ENCODE measurements at regions not wholly inside any gene's neighbourhood (a gene's known extent, or its start where the extent isn't known, plus 50 kb on each side); places are given as distances from the start of the nearest gene placed in this dataset.

GRCh38 chr2:235378944-235379343, 114.9 kb upstream of the AGAP1 start:
- no peak for TF ChIP-seq CTCF (IDR thresholded peaks at IDR 0.05)
- Histone ChIP-seq H3K36me3 (ENCODE audit: low read depth, missing control alignments) (no peaks in the 10 kb centered on the region), H3K9me3 (no peaks in the 10 kb centered on the region), H3K27ac (no peak overlapping the region), H3K27me3 (no peaks in the 10 kb centered on the region), H3K4me3 (no peak overlapping the region), H3K4me1 (no peaks in the 10 kb centered on the region)
- DNase-seq, result no peak
- intact Hi-C loops (cut with DNase I; ENCODE audit: low total_unique reads), result no loop called here
- 84 to 86% methylated on average over 4 of the region's 4 CpGs for WGBS, 2 donors

- Histone ChIP-seq H3K9me3 (no peaks in the 10 kb centered on the region), H3K4me3 (no peak overlapping the region), H3K27ac (no peak overlapping the region), H3K27me3 (no peaks in the 10 kb centered on the region), H3K4me1 (no peaks in the 10 kb centered on the region), H3K36me3 (ENCODE audit: low read depth, missing control alignments) (no peaks in the 10 kb centered on the region)
- WGBS, 2 donors, result 80 to 87% methylated on average over 2 of the region's 2 CpGs
- no peak for DNase-seq
- intact Hi-C loops (cut with DNase I; ENCODE audit: low total_unique reads), result no loop called here
- no peak for TF ChIP-seq POLR2A (IDR thresholded peaks at IDR 0.05)
- no peak for TF ChIP-seq CTCF (IDR thresholded peaks at IDR 0.05)
These were observed 112.5 kb upstream of the AGAP1 start for GRCh38 chr2:235381261-235381912.

- no peak overlapping the region for H3K27ac ChIP-seq
- no peaks in the 10 kb centered on the region for H3K27me3 ChIP-seq
- intact Hi-C loops (cut with DNase I; ENCODE audit: low total_unique reads), result no loop called here
- no peak overlapping the region for H3K4me3 ChIP-seq
- no peaks in the 10 kb centered on the region for H3K4me1 ChIP-seq
- H3K9me3 ChIP-seq, result no peaks in the 10 kb centered on the region
- no peak for DNase-seq
- TF ChIP-seq CTCF (IDR thresholded peaks at IDR 0.05), result no peak
- TF ChIP-seq POLR2A (IDR thresholded peaks at IDR 0.05), result no peak
- no peaks in the 10 kb centered on the region for H3K36me3 ChIP-seq (ENCODE audit: low read depth, missing control alignments)
- 65 to 78% methylated on average over 6 of the region's 6 CpGs for WGBS, 2 donors
These were observed 111.7 kb upstream of the AGAP1 start for GRCh38 chr2:235382179-235382578.

GRCh38 chr2:235382601-235383000, 111.2 kb upstream of the AGAP1 start:
- H3K4me1 ChIP-seq, result no peaks in the 10 kb centered on the region
- H3K36me3 ChIP-seq (ENCODE audit: low read depth, missing control alignments), result no peaks in the 10 kb centered on the region
- no peak for DNase-seq
- intact Hi-C loops (cut with DNase I; ENCODE audit: low total_unique reads), result no loop called here
- 85 to 88% methylated on average over 3 of the region's 3 CpGs for WGBS, 2 donors
- no peak overlapping the region for H3K4me3 ChIP-seq
- no peaks in the 10 kb centered on the region for H3K9me3 ChIP-seq
- no peak overlapping the region for H3K27ac ChIP-seq
- no peak for TF ChIP-seq CTCF (IDR thresholded peaks at IDR 0.05)
- TF ChIP-seq POLR2A (IDR thresholded peaks at IDR 0.05), result no peak
- H3K27me3 ChIP-seq, result no peaks in the 10 kb centered on the region

GRCh38 chr2:235383272-235383843, 110.5 kb upstream of the AGAP1 start:
- Histone ChIP-seq H3K4me1 (no peaks in the 10 kb centered on the region), H3K9me3 (no peaks in the 10 kb centered on the region), H3K4me3 (no peak overlapping the region), H3K27ac (no peak overlapping the region), H3K36me3 (ENCODE audit: low read depth, missing control alignments) (no peaks in the 10 kb centered on the region), H3K27me3 (no peaks in the 10 kb centered on the region)
- WGBS, 2 donors, result 86 to 90% methylated on average over 8 of the region's 8 CpGs
- no peak for TF ChIP-seq POLR2A (IDR thresholded peaks at IDR 0.05)
- no peak for TF ChIP-seq CTCF (IDR thresholded peaks at IDR 0.05)
- intact Hi-C loops (cut with DNase I; ENCODE audit: low total_unique reads), result no loop called here
- no peak for DNase-seq

Measured in testis (tissue), 2 donors.